H1 (cell line): ENCODE measurements at regions not wholly inside any gene's neighbourhood (a gene's known extent, or its start where the extent isn't known, plus 50 kb on each side); places are given as distances from the start of the nearest gene placed in this dataset.

Source experiments
- CTCF ChIA-PET: fragments of 300-600 bp; sonication (Branson Sonifier 250); formaldehyde crosslinking; loops from one replicate; lab custom pipeline; 2021; ENCODE audit not compliant: partially characterized antibody; lab: Charles Lee
- POLR2A ChIA-PET: fragments of 300-600 bp; sonication (Branson Sonifier 250); formaldehyde crosslinking; loops from one replicate; lab custom pipeline; 2021; ENCODE audit warnings: inconsistent platforms; ENCODE audit not compliant: partially characterized antibody; lab: Charles Lee
- DNase-seq, 2 experiments: peaks; one replicate each; pipeline versions ENCODE4 v3.0.0 to v3.0.0-alpha.2; 2010 to 2022; ENCODE audit warnings: low spot score in 2 of 2, low read depth in 1 of 2, mixed read lengths in 1 of 2
- FAIRE-seq: peaks from 2 replicates; lab custom pipeline; 2011; peaks lifted over from hg19 to GRCh38; lab: Jason Lieb, UNC
- H2AFZ ChIP-seq: 2 replicates; pipeline ENCODE4 v1.8.1; 2012; ENCODE audit warnings: low read length, inconsistent platforms
- H2AK5ac ChIP-seq: 2 replicates; pipeline ENCODE4 v1.6.1; 2013; ENCODE audit warnings: low read depth, low read length
- H2BK120ac ChIP-seq: replicated peaks from 2 replicates; pipeline ENCODE3; 2013; ENCODE audit warnings: low read depth, low read length, inconsistent platforms
- H2BK12ac ChIP-seq: 2 replicates; pipeline ENCODE4 v1.6.1; 2013; ENCODE audit warnings: low read depth, low read length
- H2BK15ac ChIP-seq: 2 replicates; pipeline ENCODE4 v1.6.1; 2013; ENCODE audit warnings: low read length
- H2BK20ac ChIP-seq: 2 replicates; pipeline ENCODE4 v1.6.1; 2013; ENCODE audit warnings: low read length
- H2BK5ac ChIP-seq: 2 replicates; pipeline ENCODE4 v1.6.1; 2013; ENCODE audit warnings: low read depth, low read length
- H3K14ac ChIP-seq: 2 replicates; pipeline ENCODE4 v1.6.1; 2013; ENCODE audit warnings: inconsistent platforms; ENCODE audit not compliant: insufficient read length
- H3K18ac ChIP-seq: 2 replicates; pipeline ENCODE4 v1.6.1; 2013; ENCODE audit warnings: low read length; ENCODE audit errors: extremely low read depth
- H3K23ac ChIP-seq: 2 replicates; pipeline ENCODE4 v1.6.1; 2013; ENCODE audit warnings: inconsistent platforms; ENCODE audit not compliant: insufficient read length
- H3K23me2 ChIP-seq: 2 replicates; pipeline ENCODE4 v1.6.1; 2013; ENCODE audit warnings: low read depth, low read length
- H3K27ac ChIP-seq: 2 replicates; pipeline ENCODE4 v1.6.1; 2011; ENCODE audit warnings: low read depth, low read length, inconsistent platforms
- H3K27me3 ChIP-seq, 4 experiments: replicated peaks in 1 of 4; 1 replicate in 1 of 4; 2 replicates in 3 of 4; pipeline versions ENCODE4 v1.6.1 to v1.8.1; 2011 to 2013; ENCODE audit warnings: low read length in 3 of 4, mild to moderate bottlenecking in 3 of 4, inconsistent platforms in 2 of 4, mixed read lengths in 2 of 4, moderate library complexity in 1 of 4; ENCODE audit not compliant: control insufficient read depth in 3 of 4, insufficient read depth in 3 of 4; ENCODE audit errors: extremely low read depth in 1 of 4
- H3K36me3 ChIP-seq, 4 experiments: 2 replicates each; pipeline versions ENCODE4 v1.6.1 to v1.8.1; 2011 to 2013; ENCODE audit warnings: mild to moderate bottlenecking in 4 of 4, low read length in 3 of 4, moderate library complexity in 2 of 4, control low read depth in 1 of 4, inconsistent platforms in 1 of 4; ENCODE audit not compliant: insufficient read depth in 4 of 4, control insufficient read depth in 2 of 4
- H3K4ac ChIP-seq: replicated peaks from 2 replicates; pipeline ENCODE3; 2013; ENCODE audit warnings: low read length, low read depth, mixed read lengths, inconsistent platforms; ENCODE audit not compliant: insufficient read length
- H3K4me1 ChIP-seq, 4 experiments: replicated peaks in 1 of 4; 1 replicate in 1 of 4; 2 replicates in 3 of 4; pipeline versions ENCODE4 v1.6.1 to v1.8.1; 2011 to 2013; ENCODE audit warnings: low read length in 3 of 4, inconsistent platforms in 2 of 4, mixed read lengths in 1 of 4; ENCODE audit not compliant: insufficient read depth in 4 of 4, control insufficient read depth in 3 of 4
- H3K4me2 ChIP-seq, 2 experiments: 2 replicates each; pipeline versions ENCODE4 v1.6.1 to v1.8.1; 2011 to 2013; ENCODE audit warnings: low read depth in 2 of 2, low read length in 2 of 2, control low read depth in 1 of 2, inconsistent platforms in 1 of 2, mild to moderate bottlenecking in 1 of 2; ENCODE audit not compliant: insufficient read depth in 1 of 2
- H3K4me3 ChIP-seq, 4 experiments: fragments of 200-600, 300-600 bp in 1 of 4; sonication (generic), shearing (Covaris generic), sonication (Bioruptor Twin) in 1 of 4; 2 replicates each; pipeline versions ENCODE4 v1.5.1 to v1.8.1; 2011 to 2016; ENCODE audit warnings: low read length in 4 of 4, low read depth in 3 of 4, control low read depth in 2 of 4, inconsistent platforms in 2 of 4, mild to moderate bottlenecking in 2 of 4, mixed read lengths in 1 of 4, moderate library complexity in 1 of 4; ENCODE audit not compliant: insufficient read depth in 2 of 4; ENCODE audit errors: extremely low read depth in 1 of 4
- H3K56ac ChIP-seq: replicated peaks from 2 replicates; pipeline ENCODE3; 2013; ENCODE audit warnings: low read depth, mild to moderate bottlenecking, mixed read lengths, low read length, inconsistent platforms; ENCODE audit not compliant: insufficient read length
- H3K79me1 ChIP-seq: 2 replicates; pipeline ENCODE4 v1.6.1; 2013; ENCODE audit warnings: low read depth, low read length, control low read depth
- H3K79me2 ChIP-seq, 2 experiments: 2 replicates each; pipeline versions ENCODE4 v1.6.1 to v1.8.1; 2012 to 2013; ENCODE audit warnings: low read length in 2 of 2, mild to moderate bottlenecking in 2 of 2, inconsistent platforms in 1 of 2; ENCODE audit not compliant: insufficient read depth in 2 of 2, control insufficient read depth in 1 of 2
- H3K9ac ChIP-seq, 4 experiments: replicated peaks in 1 of 4; 1 replicate in 1 of 4; 2 replicates in 3 of 4; pipeline versions ENCODE4 v1.6.1 to v1.8.1; 2011 to 2013; ENCODE audit warnings: low read depth in 3 of 4, low read length in 3 of 4, control low read depth in 2 of 4, mild to moderate bottlenecking in 2 of 4, moderate library complexity in 2 of 4, inconsistent platforms in 1 of 4; ENCODE audit errors: extremely low read depth in 1 of 4
- H3K9me3 ChIP-seq, 2 experiments: 2 replicates each; pipeline versions ENCODE4 v1.6.1 to v1.8.1; 2012 to 2013; ENCODE audit warnings: mild to moderate bottlenecking in 2 of 2, moderate library complexity in 2 of 2, control low read depth in 1 of 2, inconsistent platforms in 1 of 2, low read depth in 1 of 2, low read length in 1 of 2, mixed read lengths in 1 of 2; ENCODE audit not compliant: insufficient read depth in 2 of 2
- H4K20me1 ChIP-seq, 2 experiments: replicated peaks in 1 of 2; 2 replicates each; pipeline versions ENCODE3 to v1.8.1; 2011 to 2013; ENCODE audit warnings: inconsistent platforms in 2 of 2, low read length in 2 of 2, mild to moderate bottlenecking in 1 of 2; ENCODE audit not compliant: insufficient read depth in 2 of 2, control insufficient read depth in 1 of 2
- H4K5ac ChIP-seq: 2 replicates; pipeline ENCODE4 v1.6.1; 2013; ENCODE audit warnings: low read length, low read depth, mixed read lengths, inconsistent platforms; ENCODE audit not compliant: insufficient read length
- H4K8ac ChIP-seq: 2 replicates; pipeline ENCODE4 v1.8.0; 2013; ENCODE audit warnings: mild to moderate bottlenecking, moderate library complexity, low read length, inconsistent platforms; ENCODE audit not compliant: insufficient read depth; ENCODE audit errors: extremely low read depth
- H4K91ac ChIP-seq: replicated peaks from 2 replicates; pipeline ENCODE3; 2013; ENCODE audit warnings: low read length, mixed read lengths, inconsistent platforms; ENCODE audit not compliant: insufficient read length
- NANOG ChIP-seq: IDR thresholded peaks from 2 replicates; pipeline ENCODE4 v1.6.1; 2011; ENCODE audit warnings: low read length, low read depth, mild to moderate bottlenecking, inconsistent platforms; ENCODE audit not compliant: insufficient read depth, poor library complexity, severe bottlenecking
- PHF8 ChIP-seq: fragments of 200-600 bp; sonication (generic); conservative IDR thresholded peaks from 2 replicates; pipeline ENCODE4 v1.7.1; 2012; ENCODE audit warnings: low read depth, mild to moderate bottlenecking, inconsistent platforms, low read length, moderate library complexity
- SP1 ChIP-seq: IDR thresholded peaks from 2 replicates; pipeline ENCODE4 v1.6.1; 2011; ENCODE audit warnings: low read depth, low read length
- SP4 ChIP-seq: IDR thresholded peaks from 2 replicates; pipeline ENCODE4 v1.6.1; 2012; ENCODE audit warnings: low read length, inconsistent platforms
- SUZ12 ChIP-seq: fragments of 200-600 bp; sonication (generic); IDR thresholded peaks from 2 replicates; pipeline ENCODE4 v1.6.1; 2012; ENCODE audit warnings: mild to moderate bottlenecking, inconsistent platforms, low read length, moderate library complexity, mixed read lengths
- WGBS, 2 experiments: shearing (Covaris generic) in 1 of 2; methylation state at CpG; one replicate each; pipeline versions ENCODE4 v1.1.6 to v1.1.7; 2013 to 2015; ENCODE audit warnings: low lambda C conversion rate in 2 of 2, mixed read lengths in 2 of 2, inconsistent platforms in 1 of 2, low coverage in 1 of 2, missing lambda C conversion rate in 1 of 2; ENCODE audit not compliant: insufficient replicate concordance in 2 of 2, insufficient coverage in 1 of 2, insufficient read length in 1 of 2; ENCODE audit errors: extremely low coverage in 1 of 2, missing lambda C conversion rate in 1 of 2; 5-methylcytosine and 5-hydroxymethylcytosine counted together
- TF ChIP-seq, protein P1 (sequence below): IDR thresholded peaks from 2 replicates; pipeline ENCODE4 v1.6.1; 2012; ENCODE audit warnings: low read length, inconsistent platforms

DNA sequence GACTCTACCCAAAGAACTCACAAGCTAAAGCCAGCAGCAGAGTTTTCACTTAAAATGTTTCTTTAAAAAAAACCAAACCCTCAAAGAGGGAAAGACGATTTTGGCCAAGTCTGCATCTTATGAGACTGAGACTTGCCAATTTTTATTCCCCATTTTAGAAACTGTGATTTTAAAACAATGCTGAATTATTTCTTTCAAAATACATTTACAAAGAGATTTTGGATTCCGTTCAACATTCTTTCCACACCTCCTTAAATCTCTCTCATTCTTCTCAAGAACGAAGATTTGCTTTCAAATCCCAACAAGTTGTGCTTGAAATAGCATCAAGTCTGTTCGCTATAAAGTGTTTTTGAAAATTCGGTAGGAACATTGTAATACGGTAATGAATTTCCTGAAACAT lies 133.9 kb upstream of the VANGL1 start:
- H3K9ac ChIP-seq, result no peak overlapping the region
- H4K5ac ChIP-seq, result no peak overlapping the region
- no peak overlapping the region for H2BK20ac ChIP-seq
- H3K27me3 ChIP-seq, result no peaks in the 10 kb centered on the region
- ChIA-PET CTCF (interaction anchor here (0.9 to 2.2 kb wide), 8 partner anchors 9 to 199 kb away, joined by 3 to 9 read pairs (median 4); no protein-coding TSS in a partner anchor), POLR2A (no interaction called here)
- no peaks in the 10 kb centered on the region for H3K79me2 ChIP-seq
- DNase-seq, result no peak
- no peak overlapping the region for H3K23ac ChIP-seq
- H3K27ac ChIP-seq, result no peak overlapping the region
- no peaks in the 10 kb centered on the region; the same call in 1 of the 2 replicates for H3K23me2 ChIP-seq
- H2BK5ac ChIP-seq, result no peak overlapping the region
- no peak overlapping the region for H3K4me3 ChIP-seq
- H3K79me1 ChIP-seq, result no peaks in the 10 kb centered on the region
- no peak overlapping the region for H2BK120ac ChIP-seq
- no peak overlapping the region for H3K56ac ChIP-seq
- H3K36me3 ChIP-seq, result no peaks in the 10 kb centered on the region
- no peak overlapping the region for H2AK5ac ChIP-seq
- no peak overlapping the region for H4K8ac ChIP-seq
- H2BK15ac ChIP-seq, result no peak overlapping the region
- H3K4ac ChIP-seq, result no peak overlapping the region
- 87 to 100% methylated on average over 2 to 6 of the region's 6 CpGs for WGBS, 2 experiments
- H3K14ac ChIP-seq, result no peak overlapping the region
- H3K4me1 ChIP-seq, result no peaks in the 10 kb centered on the region; a peak in 1 of 7 replicates
- H3K18ac ChIP-seq, result no peak overlapping the region
- no peaks in the 10 kb centered on the region; a peak in 1 of 4 replicates for H3K9me3 ChIP-seq
- H4K91ac ChIP-seq, result no peak overlapping the region
- H2BK12ac ChIP-seq, result no peak overlapping the region
- H3K4me2 ChIP-seq, result no peak overlapping the region
- no peaks in the 10 kb centered on the region for H4K20me1 ChIP-seq
- FAIRE-seq, result no peak
- no peak overlapping the region for H2AFZ ChIP-seq
- no peak for TF ChIP-seq SUZ12
- TF ChIP-seq NANOG, result no peak
- TF ChIP-seq PHF8, result no peak
- TF ChIP-seq, protein P1, sequence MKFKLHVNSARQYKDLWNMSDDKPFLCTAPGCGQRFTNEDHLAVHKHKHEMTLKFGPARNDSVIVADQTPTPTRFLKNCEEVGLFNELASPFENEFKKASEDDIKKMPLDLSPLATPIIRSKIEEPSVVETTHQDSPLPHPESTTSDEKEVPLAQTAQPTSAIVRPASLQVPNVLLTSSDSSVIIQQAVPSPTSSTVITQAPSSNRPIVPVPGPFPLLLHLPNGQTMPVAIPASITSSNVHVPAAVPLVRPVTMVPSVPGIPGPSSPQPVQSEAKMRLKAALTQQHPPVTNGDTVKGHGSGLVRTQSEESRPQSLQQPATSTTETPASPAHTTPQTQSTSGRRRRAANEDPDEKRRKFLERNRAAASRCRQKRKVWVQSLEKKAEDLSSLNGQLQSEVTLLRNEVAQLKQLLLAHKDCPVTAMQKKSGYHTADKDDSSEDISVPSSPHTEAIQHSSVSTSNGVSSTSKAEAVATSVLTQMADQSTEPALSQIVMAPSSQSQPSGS, result no peak
- TF ChIP-seq SP1, result no peak
- no peak for TF ChIP-seq SP4
